Fibroblast of the aortic adventitia (primary cell): ENCODE measurements at regions not wholly inside any gene's neighbourhood (a gene's known extent, or its start where the extent isn't known, plus 50 kb on each side); places are given as distances from the start of the nearest gene placed in this dataset.

Source experiments
- DNase-seq: peaks from one replicate; pipeline ENCODE4 v3.0.0-alpha.2; 2010; ENCODE audit warnings: low read depth
- H3K4me3 ChIP-seq: 2 replicates; pipeline ENCODE4 v1.5.1; 2011; ENCODE audit warnings: low read depth, mild to moderate bottlenecking, control low read depth, low read length, moderate library complexity
- CTCF ChIP-seq: IDR thresholded peaks from 2 replicates; pipeline ENCODE4 v1.5.1; 2011; ENCODE audit warnings: mild to moderate bottlenecking, low read length, control low read depth, inconsistent platforms; ENCODE audit not compliant: insufficient read depth

- no peak overlapping the region for H3K4me3 ChIP-seq
- DNase-seq: no peak
- no peak for TF ChIP-seq CTCF
Measured at GRCh38 chr1:214953901-214954616, 128.5 kb upstream of the KCNK2 start.

GRCh38 chr1:214954617-214954949 is 128.0 kb upstream of the KCNK2 start:
- H3K4me3 ChIP-seq: no peak overlapping the region
- no peak for TF ChIP-seq CTCF
- no peak for DNase-seq

- no peak overlapping the region for H3K4me3 ChIP-seq
- no peak for TF ChIP-seq CTCF
- peak; percentile 100 for DNase-seq
Measured at GRCh38 chr1:214957330-214958137, 125.0 kb upstream of the KCNK2 start.

- no peak for DNase-seq
- no peak overlapping the region for H3K4me3 ChIP-seq
- no peak for TF ChIP-seq CTCF
Measured at GRCh38 chr1:214958486-214958885, 124.1 kb upstream of the KCNK2 start.

- peak; percentile 84 for DNase-seq
- peak; percentile 12 for TF ChIP-seq CTCF
- H3K4me3 ChIP-seq: no peak overlapping the region
Measured at GRCh38 chr1:214966346-214966745, 116.2 kb upstream of the KCNK2 start.

- peak; percentile 65 for DNase-seq
- no peak for TF ChIP-seq CTCF
- H3K4me3 ChIP-seq: no peak overlapping the region
Measured at GRCh38 chr1:214967865-214968575, 114.5 kb upstream of the KCNK2 start.
